OCI-LY1 (cell line): ENCODE measurements at regions not wholly inside any gene's neighbourhood (a gene's known extent, or its start where the extent isn't known, plus 50 kb on each side); places are given as distances from the start of the nearest gene placed in this dataset.

Experiments used
- H2AFZ ChIP-seq: fragments of 200-600 bp; sonication (generic), shearing (Covaris generic); 2 replicates; pipeline ENCODE4 v1.6.0; 2014; ENCODE audit warnings: antibody characterized with exemption, mild to moderate bottlenecking, low read length
- H3F3A ChIP-seq: fragments of 200-600 bp; sonication (generic), shearing (Covaris generic); 2 replicates; pipeline ENCODE4 v1.6.0; 2014; ENCODE audit warnings: mild to moderate bottlenecking, antibody characterized with exemption, low read length, moderate library complexity; ENCODE audit not compliant: insufficient read depth
- H3K27ac ChIP-seq: fragments of 200-600 bp; sonication (generic); 2 replicates; pipeline ENCODE4 v1.5.1; 2014; ENCODE audit warnings: low read length, mixed run types, mild to moderate bottlenecking, low read depth; ENCODE audit not compliant: poor library complexity, severe bottlenecking
- H3K27me3 ChIP-seq: fragments of 200-600 bp; sonication (generic); 2 replicates; pipeline ENCODE4 v1.6.0; 2014; ENCODE audit warnings: antibody characterized with exemption, mild to moderate bottlenecking, low read length, moderate library complexity; ENCODE audit not compliant: insufficient read depth
- H3K36me3 ChIP-seq: fragments of 200-600 bp; sonication (generic); 2 replicates; pipeline ENCODE4 v1.6.1; 2014; ENCODE audit warnings: mild to moderate bottlenecking, antibody characterized with exemption, low read length, moderate library complexity, mixed read lengths; ENCODE audit not compliant: insufficient read depth
- H3K4me1 ChIP-seq: fragments of 200-600 bp; sonication (generic); 2 replicates; pipeline ENCODE4 v1.5.1; 2014; ENCODE audit warnings: mild to moderate bottlenecking, low read length, moderate library complexity; ENCODE audit not compliant: insufficient read depth, severe bottlenecking
- H3K4me2 ChIP-seq: fragments of 200-600 bp; sonication (generic), shearing (Covaris generic); 2 replicates; pipeline ENCODE4 v1.6.1; 2014; ENCODE audit warnings: low read length
- H3K4me3 ChIP-seq: fragments of 200-600 bp; sonication (generic); 2 replicates; pipeline ENCODE4 v1.5.1; 2014; ENCODE audit warnings: low read length, low read depth, mild to moderate bottlenecking, mixed read lengths; ENCODE audit not compliant: poor library complexity, severe bottlenecking
- H3K79me2 ChIP-seq: fragments of 200-600 bp; shearing (Covaris generic); 2 replicates; pipeline ENCODE4 v1.6.1; 2016; ENCODE audit warnings: mixed run types, low read length, mixed read lengths; ENCODE audit not compliant: insufficient read depth
- H3K9ac ChIP-seq: fragments of 200-600 bp; sonication (generic), shearing (Covaris generic); 2 replicates; pipeline ENCODE4 v1.6.1; 2014; ENCODE audit warnings: mild to moderate bottlenecking, low read length, mixed read lengths
- H3K9me2 ChIP-seq: fragments of 200-600 bp; sonication (generic), shearing (Covaris generic); 2 replicates; pipeline ENCODE4 v1.6.1; 2014; ENCODE audit warnings: low read depth, mild to moderate bottlenecking, low read length, mixed read lengths
- H3K9me3 ChIP-seq: fragments of 200-600 bp; shearing (Covaris generic); 2 replicates; pipeline ENCODE4 v1.6.1; 2014; ENCODE audit warnings: low read length, mixed read lengths
- H4K20me1 ChIP-seq: fragments of 200-600 bp; sonication (generic), shearing (Covaris generic); 2 replicates; pipeline ENCODE4 v1.6.0; 2016; ENCODE audit warnings: mild to moderate bottlenecking, low read length; ENCODE audit not compliant: insufficient read depth
- CTCF ChIP-seq: fragments of 200-600 bp; sonication (generic), shearing (Covaris generic); IDR thresholded peaks from 2 replicates; pipeline ENCODE4 v1.5.1; 2017; ENCODE audit warnings: mild to moderate bottlenecking, antibody characterized with exemption, low read length, moderate library complexity, mixed read lengths
- EZH2 ChIP-seq: fragments of 200-600 bp; sonication (generic), shearing (Covaris generic); IDR thresholded peaks from 2 replicates; pipeline ENCODE4 v1.8.0; 2017; ENCODE audit warnings: borderline replicate concordance, mixed run types, mild to moderate bottlenecking, antibody characterized with exemption, low read length, moderate library complexity, mixed read lengths

- no peak overlapping the region for H2AFZ ChIP-seq
- TF ChIP-seq EZH2 (no peak), CTCF (no peak)
These were observed 71.1 kb downstream of the MRM1 start for GRCh38 chr17:36672403-36672918.

DNA sequence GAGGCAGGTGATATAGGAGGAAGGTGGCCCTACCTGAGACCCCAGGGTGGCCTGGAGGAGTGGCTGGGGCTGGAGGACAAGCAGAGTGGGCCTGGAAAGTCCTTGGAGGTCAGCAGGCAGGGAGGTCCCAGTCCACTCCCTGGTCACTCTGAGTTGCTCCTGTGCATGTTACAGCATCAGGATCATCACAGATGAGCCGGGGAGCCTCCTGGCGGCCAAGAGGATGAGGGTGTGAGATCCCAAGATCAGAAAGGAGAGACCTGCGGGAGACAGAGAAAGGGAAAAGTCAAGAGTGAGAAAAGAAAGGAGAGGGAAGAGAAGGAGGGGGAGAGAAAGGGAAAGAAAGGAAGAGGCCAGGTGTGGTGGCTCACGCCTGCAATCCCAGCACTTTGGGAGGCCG lies 71.7 kb downstream of the MRM1 start:
- Histone ChIP-seq H3K4me1 (no peaks in the 10 kb centered on the region), H3K4me2 (no peak overlapping the region), H3K27ac (no peak overlapping the region), H2AFZ (no peak overlapping the region), H4K20me1 (no peaks in the 10 kb centered on the region), H3K27me3 (0 out of 2 replicates have a peak, but pooled peaks cover 2% of the 10 kb centered on the region), H3K4me3 (no peak overlapping the region), H3K79me2 (no peaks in the 10 kb centered on the region), H3K9me2 (no peaks in the 10 kb centered on the region), H3F3A (no peaks in the 10 kb centered on the region), H3K36me3 (no peaks in the 10 kb centered on the region), H3K9me3 (no peaks in the 10 kb centered on the region), H3K9ac (no peak overlapping the region)
- TF ChIP-seq EZH2 = no peak
- no peak for TF ChIP-seq CTCF

More at GRCh38 chr17:36672403-36672918, 71.1 kb downstream of the MRM1 start:
- Histone ChIP-seq H3K79me2 (no peaks in the 10 kb centered on the region), H3K4me1 (no peaks in the 10 kb centered on the region), H3K9ac (no peak overlapping the region), H3K4me2 (no peak overlapping the region), H3K4me3 (no peak overlapping the region), H3K9me3 (no peaks in the 10 kb centered on the region), H3F3A (no peaks in the 10 kb centered on the region), H3K36me3 (no peaks in the 10 kb centered on the region), H3K9me2 (no peaks in the 10 kb centered on the region), H3K27me3 (0 out of 2 replicates have a peak, but pooled peaks cover 6% of the 10 kb centered on the region), H4K20me1 (no peaks in the 10 kb centered on the region), H3K27ac (no peak overlapping the region)

GRCh38 chr17:36673637-36674277 lies 72.4 kb downstream of the MRM1 start:
- Histone ChIP-seq H3K9ac (no peak overlapping the region), H2AFZ (no peak overlapping the region), H3K9me3 (no peaks in the 10 kb centered on the region), H3K27ac (no peak overlapping the region), H3K36me3 (no peaks in the 10 kb centered on the region), H3K4me2 (no peak overlapping the region), H3K4me1 (no peaks in the 10 kb centered on the region), H3K9me2 (no peaks in the 10 kb centered on the region), H3K27me3 (0 out of 2 replicates have a peak, but pooled peaks cover 2% of the 10 kb centered on the region), H4K20me1 (no peaks in the 10 kb centered on the region), H3F3A (no peaks in the 10 kb centered on the region), H3K79me2 (no peaks in the 10 kb centered on the region), H3K4me3 (no peak overlapping the region)
- TF ChIP-seq CTCF = no peak
- no peak for TF ChIP-seq EZH2
